SK-N-SH (cell line): ENCODE measurements at regions not wholly inside any gene's neighbourhood (a gene's known extent, or its start where the extent isn't known, plus 50 kb on each side); places are given as distances from the start of the nearest gene placed in this dataset.

Experiments used
- CTCF ChIA-PET: fragments of 300-600, 350-600 bp; formaldehyde crosslinking; extraction: SDS; loops from one replicate; lab custom pipeline; 2021; lab: Yijun Ruan, JAX
- POLR2A ChIA-PET: fragments of 350-600 bp; sonication (Branson Sonifier 250); formaldehyde crosslinking; extraction: SDS; loops from one replicate; lab custom pipeline; 2020; ENCODE audit warnings: antibody characterized with exemption, inconsistent platforms; lab: Yijun Ruan, JAX
- DNase-seq: peaks from one replicate; pipeline ENCODE4 v3.0.0; 2012
- H2AFZ ChIP-seq: fragments of 200-600 bp; sonication (generic); 2 replicates; pipeline ENCODE4 v1.8.1; 2016; ENCODE audit warnings: antibody characterized with exemption, mild to moderate bottlenecking, low read depth
- H3F3A ChIP-seq: fragments of 200-600 bp; sonication (generic); replicated peaks from 2 replicates; pipeline ENCODE3; 2016; ENCODE audit warnings: antibody characterized with exemption, mild to moderate bottlenecking; ENCODE audit not compliant: insufficient read depth
- H3K27ac ChIP-seq, 2 experiments: fragments of 200-500 bp in 1 of 2; fragments of 200-600 bp in 1 of 2; sonication (Bioruptor generic) in 1 of 2; sonication (generic), shearing (Covaris generic) in 1 of 2; 2 replicates each; pipeline versions ENCODE4 v1.5.1 to v1.6.1; 2014 to 2016; ENCODE audit warnings: low read depth in 2 of 2, inconsistent platforms in 1 of 2, low read length in 1 of 2, mild to moderate bottlenecking in 1 of 2, mixed read lengths in 1 of 2
- H3K27me3 ChIP-seq: fragments of 200-600 bp; sonication (generic), shearing (Covaris generic); 2 replicates; pipeline ENCODE4 v1.6.1; 2016; ENCODE audit warnings: mixed run types; ENCODE audit not compliant: insufficient read depth
- H3K36me3 ChIP-seq, 2 experiments: fragments of 200-500 bp in 1 of 2; fragments of 200-600 bp in 1 of 2; sonication (Bioruptor generic) in 1 of 2; sonication (generic) in 1 of 2; replicated peaks in 1 of 2; 2 replicates each; pipeline versions ENCODE3 to v1.5.1; 2014 to 2016; ENCODE audit warnings: low read length in 1 of 2, mild to moderate bottlenecking in 1 of 2; ENCODE audit not compliant: insufficient read depth in 2 of 2, control insufficient read depth in 1 of 2
- H3K4me1 ChIP-seq, 2 experiments: fragments of 200-500 bp in 1 of 2; fragments of 200-600 bp in 1 of 2; sonication (Bioruptor generic) in 1 of 2; sonication (generic), shearing (Covaris generic) in 1 of 2; 2 replicates each; pipeline versions ENCODE4 v1.5.1 to v1.6.1; 2014 to 2016; ENCODE audit warnings: low read depth in 1 of 2, low read length in 1 of 2, mixed run types in 1 of 2; ENCODE audit not compliant: insufficient read depth in 2 of 2, control insufficient read depth in 1 of 2
- H3K4me2 ChIP-seq: fragments of 200-600 bp; sonication (generic), shearing (Covaris generic); 2 replicates; pipeline ENCODE4 v1.6.1; 2017; ENCODE audit warnings: mixed run types
- H3K4me3 ChIP-seq, 2 experiments: fragments of 200-500 bp in 1 of 2; fragments of 200-600 bp in 1 of 2; sonication (Bioruptor generic) in 1 of 2; sonication (generic), shearing (Covaris generic) in 1 of 2; 2 replicates each; pipeline versions ENCODE4 v1.5.1 to v1.8.1; 2014 to 2016; ENCODE audit warnings: low read depth in 2 of 2, inconsistent platforms in 1 of 2, low read length in 1 of 2, mild to moderate bottlenecking in 1 of 2, mixed read lengths in 1 of 2, moderate library complexity in 1 of 2
- H3K79me2 ChIP-seq: fragments of 200-600 bp; sonication (generic); 2 replicates; pipeline ENCODE4 v1.8.1; 2017; ENCODE audit warnings: mild to moderate bottlenecking; ENCODE audit not compliant: insufficient read depth
- H3K9ac ChIP-seq: fragments of 200-600 bp; sonication (generic); 2 replicates; pipeline ENCODE4 v1.6.1; 2017; ENCODE audit warnings: mixed run types
- H3K9me2 ChIP-seq: fragments of 200-600 bp; sonication (generic); 2 replicates; pipeline ENCODE4 v1.6.1; 2017; ENCODE audit warnings: mixed run types
- H3K9me3 ChIP-seq: fragments of 200-600 bp; sonication (generic); 2 replicates; pipeline ENCODE4 v1.6.1; 2017; ENCODE audit warnings: mixed run types, mild to moderate bottlenecking, moderate library complexity
- H4K20me1 ChIP-seq: fragments of 200-600 bp; sonication (generic); 2 replicates; pipeline ENCODE4 v1.6.1; 2017; ENCODE audit warnings: mild to moderate bottlenecking, mixed run types; ENCODE audit not compliant: insufficient read depth
- JUND ChIP-seq: IDR thresholded peaks from 2 replicates; pipeline ENCODE4 v1.4.0; 2012
- MEF2A ChIP-seq: IDR thresholded peaks from 2 replicates; pipeline ENCODE4 v1.4.0; 2012; ENCODE audit warnings: low read depth, borderline replicate concordance
- MXI1 ChIP-seq: IDR thresholded peaks from 2 replicates; pipeline ENCODE4 v1.6.1; 2012; ENCODE audit warnings: mild to moderate bottlenecking, low read depth, low read length, improper control_type of control experiment
- NRF1 ChIP-seq: IDR thresholded peaks from 2 replicates; pipeline ENCODE4 v1.6.1; 2012; ENCODE audit warnings: low read depth, mild to moderate bottlenecking, low read length
- POLR2AphosphoS5 ChIP-seq: IDR thresholded peaks from 2 replicates; pipeline ENCODE4 v1.6.1; 2012; ENCODE audit warnings: low read depth, low read length
- RCOR1 ChIP-seq: fragments of 150-350 bp; IDR thresholded peaks from 2 replicates; pipeline ENCODE4 v1.6.1; 2017; ENCODE audit warnings: antibody characterized with exemption, low read length
- RFX5 ChIP-seq: IDR thresholded peaks from 2 replicates; pipeline ENCODE4 v1.6.1; 2012; ENCODE audit warnings: mild to moderate bottlenecking, improper control_type of control experiment, low read length
- SMC3 ChIP-seq: IDR thresholded peaks from 2 replicates; pipeline ENCODE4 v1.6.1; 2012; ENCODE audit warnings: low read depth, low read length, improper control_type of control experiment
- TAF1 ChIP-seq: IDR thresholded peaks from 2 replicates; pipeline ENCODE4 v1.6.1; 2012; ENCODE audit warnings: low read depth, mild to moderate bottlenecking, low read length, moderate library complexity, borderline replicate concordance
- YY1 ChIP-seq: IDR thresholded peaks from 2 replicates; pipeline ENCODE4 v1.4.0; 2012; ENCODE audit warnings: low read depth, mild to moderate bottlenecking
- WGBS: methylation state at CpG from one replicate; pipeline ENCODE4 v1.1.6; 2017; ENCODE audit warnings: low lambda C conversion rate; 5-methylcytosine and 5-hydroxymethylcytosine counted together
- TF ChIP-seq, protein P1 (sequence below): fragments of 150-350 bp; IDR thresholded peaks from 2 replicates; pipeline ENCODE4 v1.6.1; 2016; ENCODE audit warnings: mild to moderate bottlenecking, low read depth, low read length
- TF ChIP-seq, protein P2 (sequence below): IDR thresholded peaks from 2 replicates; pipeline ENCODE4 v1.4.0; 2012; ENCODE audit warnings: low read depth
- TF ChIP-seq, protein P3 (sequence below): fragments of 150-350 bp; IDR thresholded peaks from 2 replicates; pipeline ENCODE4 v1.6.1; 2017; ENCODE audit warnings: antibody characterized with exemption, low read length, low read depth, borderline replicate concordance
- TF ChIP-seq, protein P4 (sequence below): IDR thresholded peaks from 2 replicates; pipeline ENCODE4 v1.4.0; 2012; ENCODE audit warnings: low read depth, borderline replicate concordance

DNA sequence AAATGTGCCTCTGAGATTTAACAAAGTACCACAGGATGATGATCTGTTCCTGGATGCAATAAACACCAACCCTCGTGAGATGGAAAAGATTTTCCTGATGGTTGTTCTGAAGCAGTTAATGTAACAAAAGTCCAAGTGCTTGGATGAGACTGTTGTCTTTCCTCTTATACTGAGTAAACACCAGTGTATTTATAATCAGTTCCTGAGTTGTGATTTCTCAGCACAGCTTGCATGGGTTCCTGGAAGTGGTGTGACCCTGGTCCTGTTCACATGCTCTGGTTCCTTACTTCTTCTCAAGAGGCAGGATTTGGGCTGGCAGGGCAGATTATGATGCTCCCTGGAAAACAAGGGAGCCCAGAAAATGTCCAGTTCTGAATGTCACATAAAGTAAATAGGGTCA lies 208.2 kb upstream of the USP24 start:
- ChIA-PET CTCF (no interaction called here), POLR2A (no interaction called here)
- H3K9me2 ChIP-seq, result no peaks in the 10 kb centered on the region
- DNase-seq, result no peak
- no peaks in the 10 kb centered on the region for H3F3A ChIP-seq
- H4K20me1 ChIP-seq, result no peaks in the 10 kb centered on the region
- no peak overlapping the region for H3K4me3 ChIP-seq
- H3K79me2 ChIP-seq, result no peaks in the 10 kb centered on the region
- no peak overlapping the region for H3K4me2 ChIP-seq
- H3K9me3 ChIP-seq, result no peaks in the 10 kb centered on the region
- H3K27me3 ChIP-seq, result no peaks in the 10 kb centered on the region
- peaks cover under 1 to 5% of the 10 kb centered on the region in 2 experiments; a peak in 2 of 4 replicates for H3K4me1 ChIP-seq
- H3K27ac ChIP-seq, result no peak overlapping the region
- H2AFZ ChIP-seq, result no peak overlapping the region
- H3K36me3 ChIP-seq, result no peaks in the 10 kb centered on the region
- TF ChIP-seq NRF1 (no peak), MXI1 (no peak)
- 76% methylated on average over 1 of the region's 1 CpG for WGBS
- H3K9ac ChIP-seq, result no peak overlapping the region

DNA sequence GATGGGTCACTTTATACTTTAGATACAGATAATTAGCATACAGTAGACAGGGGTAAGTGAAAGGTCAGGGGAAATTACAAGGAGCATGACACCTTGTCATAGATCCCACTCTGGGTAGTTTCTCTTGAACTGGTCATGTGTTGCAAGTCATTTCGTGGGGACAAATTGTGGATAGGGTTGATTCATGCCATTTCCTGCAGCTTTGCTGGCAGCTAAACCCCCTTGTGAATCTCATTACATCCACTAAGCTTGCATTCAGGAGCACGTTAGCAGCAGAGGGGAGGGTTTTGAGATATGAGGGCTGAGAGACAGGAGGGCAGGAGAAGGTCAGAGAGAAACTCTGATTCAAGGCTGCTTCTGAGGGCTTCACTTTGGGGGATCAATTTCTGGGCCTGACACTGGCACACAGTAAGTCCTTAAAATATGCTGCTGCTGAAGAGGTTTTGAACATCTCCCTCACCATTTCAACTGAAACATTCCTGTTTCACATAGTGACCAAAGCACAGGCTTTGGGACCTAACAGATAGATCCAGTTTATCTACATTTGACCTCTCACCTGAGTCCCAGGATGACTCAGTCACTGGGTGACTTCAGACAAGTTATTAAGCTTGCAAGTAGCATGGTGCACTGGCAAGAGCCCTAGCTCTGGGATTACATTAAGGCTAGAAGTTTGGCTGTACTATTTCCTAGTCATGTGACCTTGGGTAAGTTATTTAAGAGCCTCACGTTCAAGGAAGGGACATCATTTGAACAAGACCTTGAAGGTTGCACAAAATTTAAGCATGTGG lies 206.0 kb upstream of the USP24 start:
- H3K9me2 ChIP-seq, result no peaks in the 10 kb centered on the region
- H3K36me3 ChIP-seq, result no peaks in the 10 kb centered on the region
- no peaks in the 10 kb centered on the region for H3K27me3 ChIP-seq
- ChIA-PET CTCF (no interaction called here), POLR2A (no interaction called here)
- no peaks in the 10 kb centered on the region for H3K79me2 ChIP-seq
- H3F3A ChIP-seq, result no peaks in the 10 kb centered on the region
- DNase-seq, result no peak
- H3K4me2 ChIP-seq, result no peak overlapping the region
- H4K20me1 ChIP-seq, result no peaks in the 10 kb centered on the region
- H3K4me1 ChIP-seq, result peaks cover 0 to 5% of the 10 kb centered on the region in 2 experiments; a peak in 1 of 4 replicates
- no peak overlapping the region; a peak in 1 of 4 replicates for H3K27ac ChIP-seq
- TF ChIP-seq, protein P1, sequence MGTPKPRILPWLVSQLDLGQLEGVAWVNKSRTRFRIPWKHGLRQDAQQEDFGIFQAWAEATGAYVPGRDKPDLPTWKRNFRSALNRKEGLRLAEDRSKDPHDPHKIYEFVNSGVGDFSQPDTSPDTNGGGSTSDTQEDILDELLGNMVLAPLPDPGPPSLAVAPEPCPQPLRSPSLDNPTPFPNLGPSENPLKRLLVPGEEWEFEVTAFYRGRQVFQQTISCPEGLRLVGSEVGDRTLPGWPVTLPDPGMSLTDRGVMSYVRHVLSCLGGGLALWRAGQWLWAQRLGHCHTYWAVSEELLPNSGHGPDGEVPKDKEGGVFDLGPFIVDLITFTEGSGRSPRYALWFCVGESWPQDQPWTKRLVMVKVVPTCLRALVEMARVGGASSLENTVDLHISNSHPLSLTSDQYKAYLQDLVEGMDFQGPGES, result no peak
- TF ChIP-seq TAF1 (no peak), MEF2A (no peak), POLR2AphosphoS5 (no peak), RFX5 (no peak), JUND (no peak), MXI1 (no peak), RCOR1 (no peak), YY1 (no peak), SMC3 (no peak)
- TF ChIP-seq, protein P2, sequence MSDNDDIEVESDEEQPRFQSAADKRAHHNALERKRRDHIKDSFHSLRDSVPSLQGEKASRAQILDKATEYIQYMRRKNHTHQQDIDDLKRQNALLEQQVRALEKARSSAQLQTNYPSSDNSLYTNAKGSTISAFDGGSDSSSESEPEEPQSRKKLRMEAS, result no peak
- TF ChIP-seq, protein P3, sequence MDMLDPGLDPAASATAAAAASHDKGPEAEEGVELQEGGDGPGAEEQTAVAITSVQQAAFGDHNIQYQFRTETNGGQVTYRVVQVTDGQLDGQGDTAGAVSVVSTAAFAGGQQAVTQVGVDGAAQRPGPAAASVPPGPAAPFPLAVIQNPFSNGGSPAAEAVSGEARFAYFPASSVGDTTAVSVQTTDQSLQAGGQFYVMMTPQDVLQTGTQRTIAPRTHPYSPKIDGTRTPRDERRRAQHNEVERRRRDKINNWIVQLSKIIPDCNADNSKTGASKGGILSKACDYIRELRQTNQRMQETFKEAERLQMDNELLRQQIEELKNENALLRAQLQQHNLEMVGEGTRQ, result no peak
- TF ChIP-seq, protein P4, sequence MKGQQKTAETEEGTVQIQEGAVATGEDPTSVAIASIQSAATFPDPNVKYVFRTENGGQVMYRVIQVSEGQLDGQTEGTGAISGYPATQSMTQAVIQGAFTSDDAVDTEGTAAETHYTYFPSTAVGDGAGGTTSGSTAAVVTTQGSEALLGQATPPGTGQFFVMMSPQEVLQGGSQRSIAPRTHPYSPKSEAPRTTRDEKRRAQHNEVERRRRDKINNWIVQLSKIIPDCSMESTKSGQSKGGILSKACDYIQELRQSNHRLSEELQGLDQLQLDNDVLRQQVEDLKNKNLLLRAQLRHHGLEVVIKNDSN, result no peak
- H3K4me3 ChIP-seq, result no peak overlapping the region
- no peaks in the 10 kb centered on the region for H3K9me3 ChIP-seq
- no peak overlapping the region for H3K9ac ChIP-seq
- 57% methylated on average over 3 of the region's 3 CpGs for whole genome bisulfite sequencing
- H2AFZ ChIP-seq, result 0 out of 2 replicates have a peak overlapping the region, but pooled peaks have one; percentile 60
